ENCODE measurements at regions not wholly inside any gene's neighbourhood (a gene's known extent, or its start where the extent isn't known, plus 50 kb on each side); places are given as distances from the start of the nearest gene placed in this dataset.

DNA sequence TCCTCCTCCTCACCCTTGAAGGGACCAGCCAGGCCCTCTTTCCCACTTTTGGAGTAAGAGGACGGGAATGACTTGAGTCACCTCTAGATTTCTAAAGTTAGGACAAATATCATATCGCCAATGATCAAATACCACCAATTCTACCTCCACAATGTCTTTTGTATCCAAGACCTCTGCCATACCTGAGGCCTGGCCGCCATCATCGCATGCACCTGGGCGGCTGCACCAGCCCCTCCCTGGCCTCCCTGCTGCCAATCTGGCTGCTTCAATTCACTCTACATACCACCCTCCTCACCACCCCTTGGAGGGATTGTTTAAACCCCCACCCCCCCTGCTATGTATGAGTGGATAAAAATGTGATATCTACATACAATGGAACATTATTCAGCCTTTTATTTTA is 75.0 kb upstream of the RALY start:
- DNase-seq (no peak), ATAC-seq (ENCODE audit: low read depth) (no peak)
- dilution Hi-C loops (cut with HindIII; ENCODE audit: low sequenced_read_pairs, unreplicated experiment) = no loop called here
- TF ChIP-seq, protein P1, sequence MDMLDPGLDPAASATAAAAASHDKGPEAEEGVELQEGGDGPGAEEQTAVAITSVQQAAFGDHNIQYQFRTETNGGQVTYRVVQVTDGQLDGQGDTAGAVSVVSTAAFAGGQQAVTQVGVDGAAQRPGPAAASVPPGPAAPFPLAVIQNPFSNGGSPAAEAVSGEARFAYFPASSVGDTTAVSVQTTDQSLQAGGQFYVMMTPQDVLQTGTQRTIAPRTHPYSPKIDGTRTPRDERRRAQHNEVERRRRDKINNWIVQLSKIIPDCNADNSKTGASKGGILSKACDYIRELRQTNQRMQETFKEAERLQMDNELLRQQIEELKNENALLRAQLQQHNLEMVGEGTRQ (IDR thresholded peaks at IDR 0.05; ENCODE audit: low read depth, low read length) = no peak
- no peak for TF ChIP-seq RAD21 (IDR thresholded peaks at IDR 0.05; ENCODE audit: low read length)
- no peak overlapping the region for H2AK5ac ChIP-seq (ENCODE audit: low read depth, low read length)
- no peak overlapping the region for H4K8ac ChIP-seq (ENCODE audit: low read depth in 2 of 2, low read length in 2 of 2)
- H3K4ac ChIP-seq (ENCODE audit: low read depth, low read length) = no peak overlapping the region
- H3K14ac ChIP-seq (replicated peaks; ENCODE audit: low read depth, low read length) = no peak overlapping the region
- H3K56ac ChIP-seq (ENCODE audit: extremely low read depth, insufficient read depth, low read length) = no peak overlapping the region
- no peak overlapping the region for H3K18ac ChIP-seq (ENCODE audit: low read depth, low read length)
- no peak overlapping the region for H2BK15ac ChIP-seq (ENCODE audit: low read depth, low read length)
- H3K9ac ChIP-seq (ENCODE audit: low read depth, low read length) = no peak overlapping the region
- WGBS, 2 experiments (ENCODE audit: extremely low coverage in 2 of 2, insufficient read length in 1 of 2) = 100% methylated on average over 1 of the region's 5 CpGs; no CpG with 5 or more reads in 1 of the 2 experiments
- no peaks in the 10 kb centered on the region; the same call in 1 of the 2 replicates for H3K4me1 ChIP-seq (ENCODE audit: control insufficient read depth, insufficient read depth, low read length)
- H3K4me2 ChIP-seq (ENCODE audit: low read depth, low read length) = no peak overlapping the region
- H3K4me3 ChIP-seq (ENCODE audit: insufficient read depth, low read depth, low read length) = no peak overlapping the region
- H3K23ac ChIP-seq (ENCODE audit: low read depth, low read length) = no peak overlapping the region
- no peak overlapping the region for H4K91ac ChIP-seq (ENCODE audit: insufficient read depth, low read depth, low read length)
- no peaks in the 10 kb centered on the region for H3K36me3 ChIP-seq (ENCODE audit: control insufficient read depth, insufficient read depth, low read length)
- H3K27ac ChIP-seq (ENCODE audit: insufficient read depth, low read length) = no peak overlapping the region
- no peaks in the 10 kb centered on the region for H3K9me3 ChIP-seq (ENCODE audit: control insufficient read depth, insufficient read depth, low read length)
- no peak overlapping the region for H2BK120ac ChIP-seq (ENCODE audit: low read depth, low read length)
- H3K27me3 ChIP-seq (ENCODE audit: control insufficient read depth, insufficient read depth, low read length) = peaks cover 8% of the 10 kb centered on the region
- intact Hi-C loops (cut with micrococcal nuclease) = no loop called here
- POLR2A ChIA-PET (ENCODE audit: unreplicated experiment) = no interaction called here
- CTCF ChIA-PET = no interaction called here
- H2BK5ac ChIP-seq (ENCODE audit: low read depth, low read length, poor library complexity, severe bottlenecking) = no peak overlapping the region
- in situ Hi-C loops (cut with MboI; ENCODE audit: low sequenced_read_pairs) = no loop called here
- no peak overlapping the region for H4K5ac ChIP-seq (ENCODE audit: low read depth, low read length)
- H4K20me1 ChIP-seq (ENCODE audit: insufficient read depth, low read length) = no peaks in the 10 kb centered on the region
- H3K79me1 ChIP-seq (ENCODE audit: low read depth in 1 of 2, low read length in 2 of 2) = no peaks in the 10 kb centered on the region
- H2AK9ac ChIP-seq (replicated peaks; ENCODE audit: low read depth, low read length, poor library complexity) = no peak overlapping the region
- no peak overlapping the region for H2AFZ ChIP-seq (replicated peaks; ENCODE audit: low read length, poor library complexity)
- H2BK20ac ChIP-seq (ENCODE audit: low read depth, low read length) = no peak overlapping the region
- H3K9me1 ChIP-seq (ENCODE audit: insufficient read depth, low read length) = no peaks in the 10 kb centered on the region; the same call in 1 of the 2 replicates
- BruUV-seq (replicated peaks) = no TSS peak
